ENCODE measurements at regions not wholly inside any gene's neighbourhood (a gene's known extent, or its start where the extent isn't known, plus 50 kb on each side); places are given as distances from the start of the nearest gene placed in this dataset.

- no peaks in the 10 kb centered on the region for H3K36me3 ChIP-seq
- H3K9me3 ChIP-seq, result no peaks in the 10 kb centered on the region
- no peaks in the 10 kb centered on the region for H3K27me3 ChIP-seq
- no peaks in the 10 kb centered on the region for H3K4me1 ChIP-seq
- 74 to 94% methylated on average over 1 of the region's 1 CpG for WGBS, 2 donors
- TF ChIP-seq CTCF (IDR thresholded peaks at IDR 0.05), result no peak
- no peak for TF ChIP-seq EP300 (IDR thresholded peaks at IDR 0.05)
- TF ChIP-seq POLR2A (IDR thresholded peaks at IDR 0.05), result no peak
- H3K27ac ChIP-seq, result no peak overlapping the region
- DNase-seq (ENCODE audit: low spot score in 2 of 2), result no peak
- H3K4me3 ChIP-seq, result no peak overlapping the region
Observed at GRCh38 chr1:157442065-157442464, 110.2 kb downstream of the FCRL5 start.

GRCh38 chr1:157439302-157439954 lies 112.9 kb downstream of the FCRL5 start:
- 77 to 80% methylated on average over 4 to 5 of the region's 5 CpGs for WGBS, 2 donors
- Histone ChIP-seq H3K36me3 (no peaks in the 10 kb centered on the region), H3K27me3 (no peaks in the 10 kb centered on the region), H3K4me1 (no peaks in the 10 kb centered on the region), H3K27ac (no peak overlapping the region), H3K4me3 (no peak overlapping the region), H3K9me3 (no peaks in the 10 kb centered on the region)
- DNase-seq (ENCODE audit: low spot score in 2 of 2), result no peak
- TF ChIP-seq POLR2A (IDR thresholded peaks at IDR 0.05) (no peak), EP300 (IDR thresholded peaks at IDR 0.05) (no peak), CTCF (IDR thresholded peaks at IDR 0.05) (no peak)

GRCh38 chr1:157438613-157439012 lies 113.7 kb downstream of the FCRL5 start:
- Histone ChIP-seq H3K27me3 (no peaks in the 10 kb centered on the region), H3K36me3 (no peaks in the 10 kb centered on the region), H3K4me1 (no peaks in the 10 kb centered on the region), H3K4me3 (no peak overlapping the region), H3K27ac (no peak overlapping the region), H3K9me3 (no peaks in the 10 kb centered on the region)
- no peak for TF ChIP-seq CTCF (IDR thresholded peaks at IDR 0.05)
- no peak for DNase-seq (ENCODE audit: low spot score in 2 of 2)

- TF ChIP-seq POLR2A (IDR thresholded peaks at IDR 0.05) (no peak), CTCF (IDR thresholded peaks at IDR 0.05) (no peak), EP300 (IDR thresholded peaks at IDR 0.05) (no peak)
- no peaks in the 10 kb centered on the region for H3K4me1 ChIP-seq
- H3K9me3 ChIP-seq, result no peaks in the 10 kb centered on the region
- H3K4me3 ChIP-seq, result no peak overlapping the region
- H3K27me3 ChIP-seq, result no peaks in the 10 kb centered on the region
- H3K36me3 ChIP-seq, result no peaks in the 10 kb centered on the region
- H3K27ac ChIP-seq, result no peak overlapping the region
- DNase-seq (ENCODE audit: low spot score in 2 of 2), result no peak
- WGBS, 2 donors, result 72 to 80% methylated on average over 1 of the region's 1 CpG
Observed at GRCh38 chr1:157438146-157438545, 114.2 kb downstream of the FCRL5 start.

- Histone ChIP-seq H3K27ac (no peak overlapping the region), H3K4me1 (no peaks in the 10 kb centered on the region), H3K36me3 (no peaks in the 10 kb centered on the region), H3K9me3 (no peaks in the 10 kb centered on the region), H3K4me3 (no peak overlapping the region), H3K27me3 (no peaks in the 10 kb centered on the region)
- TF ChIP-seq POLR2A (IDR thresholded peaks at IDR 0.05), result no peak
- TF ChIP-seq CTCF (IDR thresholded peaks at IDR 0.05), result no peak
- no peak for TF ChIP-seq EP300 (IDR thresholded peaks at IDR 0.05)
- 67 to 72% methylated on average over 4 of the region's 4 CpGs for WGBS, 2 donors
- DNase-seq (ENCODE audit: low spot score in 2 of 2), result no peak
Observed at GRCh38 chr1:157437296-157437695, 115.0 kb downstream of the FCRL5 start.

Measured in tibial nerve (tissue), 4 donors.